Ureter (tissue), 1 donor: ENCODE measurements at regions not wholly inside any gene's neighbourhood (a gene's known extent, or its start where the extent isn't known, plus 50 kb on each side); places are given as distances from the start of the nearest gene placed in this dataset.
"Not testable (repeated sequence)": the region's sequence is repeated elsewhere in the genome, so short reads cannot be mapped to it uniquely, and the experiment has no call there.

Experiments
- DNase-seq: peaks from one replicate; pipeline ENCODE4 v3.0.0-alpha.2; 2020; ENCODE audit warnings: low spot score
- donor health status: DM: yes; HTN: yes; CAD: no.

GRCh38 chr5:163789870-163790269 lies 284.5 kb downstream of the MAT2B start:
- DNase-seq, result no peak

- DNase-seq, result no peak
Observed at GRCh38 chr5:163790497-163790896, 285.1 kb downstream of the MAT2B start.

- no peak for DNase-seq
Observed at GRCh38 chr5:163794993-163795392, 289.6 kb downstream of the MAT2B start.

- DNase-seq, result no peak
Observed at GRCh38 chr5:163807781-163808180, 302.4 kb downstream of the MAT2B start.

GRCh38 chr5:163809473-163809872 lies 304.1 kb downstream of the MAT2B start:
- no peak for DNase-seq

- DNase-seq, result no peak
Observed at GRCh38 chr5:163813900-163814299, 308.5 kb downstream of the MAT2B start.

GRCh38 chr5:163815240-163815791 lies 309.9 kb downstream of the MAT2B start:
- DNase-seq, result no peak

- no peak for DNase-seq
Observed at GRCh38 chr5:163821142-163821541, 315.7 kb downstream of the MAT2B start.

GRCh38 chr5:163822548-163822947 lies 317.1 kb downstream of the MAT2B start:
- no peak for DNase-seq

GRCh38 chr5:163825661-163826060 lies 320.2 kb downstream of the MAT2B start:
- DNase-seq, result no peak

GRCh38 chr5:163826201-163826600 lies 320.8 kb downstream of the MAT2B start:
- no peak for DNase-seq

GRCh38 chr5:163832155-163832554 lies 326.7 kb downstream of the MAT2B start:
- DNase-seq, result no peak

- no peak for DNase-seq
Observed at GRCh38 chr5:163838738-163839137, 333.3 kb downstream of the MAT2B start.

- no peak for DNase-seq
Observed at GRCh38 chr5:163846512-163846911, 341.1 kb downstream of the MAT2B start.

GRCh38 chr5:163855754-163856153 lies 350.3 kb downstream of the MAT2B start:
- DNase-seq, result no peak

- DNase-seq, result no peak
Observed at GRCh38 chr5:163861670-163862069, 356.3 kb downstream of the MAT2B start.

GRCh38 chr5:163867324-163867723 lies 361.9 kb downstream of the MAT2B start:
- DNase-seq, result no peak

- no peak for DNase-seq
Observed at GRCh38 chr5:163867738-163868137, 362.3 kb downstream of the MAT2B start.

GRCh38 chr5:163869581-163869980 lies 364.2 kb downstream of the MAT2B start:
- DNase-seq, result no peak

GRCh38 chr5:163870441-163870840 lies 365.0 kb downstream of the MAT2B start:
- no peak for DNase-seq

- no peak for DNase-seq
Observed at GRCh38 chr5:163874431-163874830, 369.0 kb downstream of the MAT2B start.

GRCh38 chr5:163874912-163875311 lies 369.5 kb downstream of the MAT2B start:
- not testable (repeated sequence) for DNase-seq

GRCh38 chr5:163877865-163878264 lies 372.4 kb downstream of the MAT2B start:
- no peak for DNase-seq

- no peak for DNase-seq
Observed at GRCh38 chr5:163878490-163878889, 373.1 kb downstream of the MAT2B start.
